ENCODE measurements at regions not wholly inside any gene's neighbourhood (a gene's known extent, or its start where the extent isn't known, plus 50 kb on each side); places are given as distances from the start of the nearest gene placed in this dataset.
"Not testable (repeated sequence)": the region's sequence is repeated elsewhere in the genome, so short reads cannot be mapped to it uniquely, and the experiment has no call there.

DNA sequence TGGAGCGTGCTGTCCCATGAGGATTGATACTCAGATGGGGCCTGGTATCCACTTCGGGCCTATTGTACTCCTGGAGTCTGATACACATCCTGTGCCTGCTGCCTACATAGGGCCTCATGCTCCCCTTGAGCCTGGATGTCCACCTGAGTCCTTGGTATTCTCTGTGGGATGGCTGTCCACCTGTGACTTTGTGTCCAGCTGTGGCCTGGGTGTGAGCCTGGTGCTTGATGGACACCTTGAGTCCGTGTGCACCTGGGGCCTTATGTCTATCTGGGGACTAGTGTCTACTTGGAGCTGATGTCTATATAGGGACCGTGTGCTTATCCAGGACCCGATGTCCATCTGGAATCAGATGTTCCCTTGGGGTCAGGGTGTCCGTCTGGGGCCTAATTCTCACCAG, 75.9 kb upstream of the THOC3 start:
- H3K36me3 ChIP-seq (ENCODE audit: control insufficient read depth in 2 of 3, insufficient read depth in 3 of 3, low read length in 3 of 3); FAIRE-seq; intact Hi-C loops (cut with DNase I); H3K27me3 ChIP-seq (ENCODE audit: control insufficient read depth, insufficient read depth, low read length); H3K4me1 ChIP-seq (ENCODE audit: control insufficient read depth in 2 of 3, insufficient read depth in 2 of 3, low read depth in 1 of 3, low read length in 3 of 3); DNase-seq; H3K9me3 ChIP-seq (ENCODE audit: control insufficient read depth in 2 of 3, insufficient read depth in 1 of 3, low read length in 3 of 3); H3K27ac ChIP-seq (ENCODE audit: low read depth in 2 of 2, low read length in 2 of 2); H3K9ac ChIP-seq (ENCODE audit: low read length in 3 of 3); H3K4me3 ChIP-seq (ENCODE audit: low read length in 3 of 3): not testable (repeated sequence)

DNA sequence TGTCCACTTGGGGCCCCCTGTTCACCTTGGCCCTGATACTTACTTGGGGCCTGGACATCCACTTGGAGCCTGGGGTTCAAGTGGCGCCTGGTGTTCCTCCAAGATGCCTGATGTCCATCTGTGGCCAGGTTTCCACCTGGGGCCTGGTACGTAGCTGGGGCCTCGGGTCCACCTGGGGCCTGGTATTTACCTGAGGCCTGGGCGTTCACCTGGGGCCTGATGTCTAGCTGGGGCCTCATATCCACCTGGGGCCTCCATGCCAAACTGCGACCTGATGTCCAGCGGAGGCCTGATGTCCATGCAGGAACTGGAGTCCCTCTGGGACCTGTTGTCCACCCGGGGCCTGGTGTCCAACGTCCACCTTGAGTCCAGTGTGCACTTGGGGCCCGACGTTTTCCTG, 76.3 kb upstream of the THOC3 start:
- H3K36me3 ChIP-seq (ENCODE audit: control insufficient read depth in 2 of 3, insufficient read depth in 3 of 3, low read length in 3 of 3); intact Hi-C loops (cut with DNase I); H3K9me3 ChIP-seq (ENCODE audit: control insufficient read depth in 2 of 3, insufficient read depth in 1 of 3, low read length in 3 of 3); H3K27ac ChIP-seq (ENCODE audit: low read depth in 2 of 2, low read length in 2 of 2); H3K9ac ChIP-seq (ENCODE audit: low read length in 3 of 3); FAIRE-seq; DNase-seq; H3K4me1 ChIP-seq (ENCODE audit: control insufficient read depth in 2 of 3, insufficient read depth in 2 of 3, low read depth in 1 of 3, low read length in 3 of 3); H3K4me3 ChIP-seq (ENCODE audit: low read length in 3 of 3); H3K27me3 ChIP-seq (ENCODE audit: control insufficient read depth, insufficient read depth, low read length): not testable (repeated sequence)

DNA sequence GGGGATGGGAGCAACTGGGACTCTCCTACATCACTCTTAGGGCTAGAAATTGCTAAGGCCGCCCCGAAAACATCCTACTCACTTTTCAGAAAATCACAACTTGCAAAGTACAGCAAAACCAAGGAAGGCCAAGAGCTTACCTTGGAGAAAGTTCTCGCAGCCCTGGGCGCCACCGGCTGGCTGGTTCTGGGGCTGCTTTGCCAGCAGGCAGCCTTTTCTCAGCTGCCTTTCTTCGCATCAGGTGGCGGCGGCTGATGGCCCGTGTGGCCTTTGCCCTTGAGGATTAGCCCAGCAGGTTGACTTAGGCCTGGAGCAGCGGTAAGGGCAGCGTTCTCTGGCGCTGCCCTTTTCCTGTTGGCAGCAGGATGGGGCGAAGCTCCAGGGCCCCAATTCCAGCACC, 77.3 kb upstream of the THOC3 start:
- H3K27me3 ChIP-seq (ENCODE audit: control insufficient read depth, insufficient read depth, low read length); H3K4me1 ChIP-seq (ENCODE audit: control insufficient read depth in 2 of 3, insufficient read depth in 2 of 3, low read depth in 1 of 3, low read length in 3 of 3); intact Hi-C loops (cut with DNase I); FAIRE-seq; H3K9ac ChIP-seq (ENCODE audit: low read length in 3 of 3); H3K4me3 ChIP-seq (ENCODE audit: low read length in 3 of 3); DNase-seq; H3K36me3 ChIP-seq (ENCODE audit: control insufficient read depth in 2 of 3, insufficient read depth in 3 of 3, low read length in 3 of 3); H3K27ac ChIP-seq (ENCODE audit: low read depth in 2 of 2, low read length in 2 of 2); H3K9me3 ChIP-seq (ENCODE audit: control insufficient read depth in 2 of 3, insufficient read depth in 1 of 3, low read length in 3 of 3): not testable (repeated sequence)

DNA sequence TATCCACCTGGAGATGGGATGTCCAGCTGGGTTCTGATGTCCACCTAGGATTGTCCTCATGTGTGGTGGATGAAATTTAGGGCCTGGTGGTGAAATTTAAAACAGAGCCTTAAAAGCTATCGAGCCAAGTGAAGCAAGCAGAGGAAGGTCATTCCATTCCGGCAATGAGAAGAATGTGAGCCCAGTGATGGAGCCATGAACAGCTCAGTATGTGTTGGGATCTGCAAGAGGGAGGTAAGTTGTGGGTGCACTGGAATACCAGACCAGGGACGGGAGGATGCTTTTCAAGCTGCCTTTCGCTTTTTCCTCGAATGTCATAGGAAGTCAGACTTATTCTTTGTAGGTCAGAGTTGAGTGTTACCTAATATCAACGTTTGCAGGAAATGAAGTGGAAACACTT, 80.6 kb upstream of the THOC3 start:
- H3K4me1 ChIP-seq (ENCODE audit: control insufficient read depth in 2 of 3, insufficient read depth in 2 of 3, low read depth in 1 of 3, low read length in 3 of 3); H3K4me3 ChIP-seq (ENCODE audit: low read length in 3 of 3); H3K27me3 ChIP-seq (ENCODE audit: control insufficient read depth, insufficient read depth, low read length); H3K27ac ChIP-seq (ENCODE audit: low read depth in 2 of 2, low read length in 2 of 2); FAIRE-seq; H3K9ac ChIP-seq (ENCODE audit: low read length in 3 of 3); intact Hi-C loops (cut with DNase I); H3K36me3 ChIP-seq (ENCODE audit: control insufficient read depth in 2 of 3, insufficient read depth in 3 of 3, low read length in 3 of 3); H3K9me3 ChIP-seq (ENCODE audit: control insufficient read depth in 2 of 3, insufficient read depth in 1 of 3, low read length in 3 of 3): not testable (repeated sequence)
- DNase-seq: peak in 1 of 5 donors; percentile 3

DNA sequence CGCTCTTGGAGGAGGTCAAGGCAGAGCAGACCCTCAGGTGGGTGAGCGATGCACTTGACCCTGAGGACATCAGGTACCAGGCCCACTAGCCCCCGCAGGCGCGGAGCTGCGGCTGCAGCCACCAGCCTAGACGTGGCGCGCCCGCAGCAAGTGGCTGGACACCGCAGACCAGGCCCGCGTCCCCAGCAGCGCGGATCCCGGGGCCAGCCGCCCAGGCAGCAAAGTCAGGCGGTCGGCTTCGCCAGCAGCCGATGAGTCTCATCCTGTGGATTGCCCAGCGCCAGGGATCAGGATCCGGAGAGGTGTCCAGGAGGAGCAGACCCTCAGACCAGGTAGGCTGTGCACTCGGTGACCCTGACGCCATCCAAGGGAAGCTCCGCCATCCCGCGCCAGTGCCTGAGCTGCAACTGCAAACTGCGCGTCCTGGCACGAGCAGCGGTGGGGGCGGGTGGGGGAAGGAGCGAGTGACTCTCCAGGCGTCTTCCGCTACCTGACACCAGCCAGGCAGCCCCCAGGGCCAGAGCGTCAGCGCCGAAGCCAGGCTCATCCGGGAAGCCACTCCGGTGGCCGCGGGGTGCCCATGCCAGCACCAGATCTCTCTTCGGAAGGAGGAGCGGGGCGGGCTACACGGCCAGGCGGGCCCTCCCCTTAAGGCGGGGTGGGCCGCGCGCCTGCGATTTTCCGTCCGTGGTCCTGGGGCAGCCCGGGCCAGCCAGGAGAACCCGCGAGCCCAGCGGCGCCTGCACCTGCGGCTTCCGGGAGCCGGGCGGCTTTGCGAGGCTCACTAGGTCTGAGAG, 92.6 kb upstream of the THOC3 start:
- H3K4me3 ChIP-seq (ENCODE audit: low read length in 3 of 3); FAIRE-seq; H3K27me3 ChIP-seq (ENCODE audit: control insufficient read depth, insufficient read depth, low read length); intact Hi-C loops (cut with DNase I); H3K9ac ChIP-seq (ENCODE audit: low read length in 3 of 3); H3K9me3 ChIP-seq (ENCODE audit: control insufficient read depth in 2 of 3, insufficient read depth in 1 of 3, low read length in 3 of 3); DNase-seq; H3K4me1 ChIP-seq (ENCODE audit: control insufficient read depth in 2 of 3, insufficient read depth in 2 of 3, low read depth in 1 of 3, low read length in 3 of 3); H3K36me3 ChIP-seq (ENCODE audit: control insufficient read depth in 2 of 3, insufficient read depth in 3 of 3, low read length in 3 of 3); H3K27ac ChIP-seq (ENCODE audit: low read depth in 2 of 2, low read length in 2 of 2): not testable (repeated sequence)

DNA sequence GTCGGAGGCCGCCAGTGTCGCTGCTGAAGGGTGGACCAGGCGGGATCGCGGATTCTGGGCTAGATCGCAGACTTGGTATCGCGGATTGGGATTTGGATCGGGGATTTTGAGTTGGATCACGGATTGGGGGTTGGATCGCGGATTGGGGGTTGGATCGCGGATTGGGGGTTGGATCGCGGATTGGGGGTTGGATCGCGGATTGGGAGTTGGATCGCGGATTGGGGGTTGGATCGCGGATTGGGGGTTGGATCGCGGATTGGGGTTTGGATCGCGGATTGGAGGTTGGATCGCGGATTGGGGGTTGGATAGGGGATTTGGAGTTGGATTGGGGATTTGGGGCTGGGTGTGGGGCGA, 93.1 kb upstream of the THOC3 start:
- DNase-seq; H3K36me3 ChIP-seq (ENCODE audit: control insufficient read depth in 2 of 3, insufficient read depth in 3 of 3, low read length in 3 of 3); H3K9me3 ChIP-seq (ENCODE audit: control insufficient read depth in 2 of 3, insufficient read depth in 1 of 3, low read length in 3 of 3); H3K4me1 ChIP-seq (ENCODE audit: control insufficient read depth in 2 of 3, insufficient read depth in 2 of 3, low read depth in 1 of 3, low read length in 3 of 3); H3K27me3 ChIP-seq (ENCODE audit: control insufficient read depth, insufficient read depth, low read length); H3K4me3 ChIP-seq (ENCODE audit: low read length in 3 of 3); intact Hi-C loops (cut with DNase I); FAIRE-seq; H3K9ac ChIP-seq (ENCODE audit: low read length in 3 of 3); H3K27ac ChIP-seq (ENCODE audit: low read depth in 2 of 2, low read length in 2 of 2): not testable (repeated sequence)

DNA sequence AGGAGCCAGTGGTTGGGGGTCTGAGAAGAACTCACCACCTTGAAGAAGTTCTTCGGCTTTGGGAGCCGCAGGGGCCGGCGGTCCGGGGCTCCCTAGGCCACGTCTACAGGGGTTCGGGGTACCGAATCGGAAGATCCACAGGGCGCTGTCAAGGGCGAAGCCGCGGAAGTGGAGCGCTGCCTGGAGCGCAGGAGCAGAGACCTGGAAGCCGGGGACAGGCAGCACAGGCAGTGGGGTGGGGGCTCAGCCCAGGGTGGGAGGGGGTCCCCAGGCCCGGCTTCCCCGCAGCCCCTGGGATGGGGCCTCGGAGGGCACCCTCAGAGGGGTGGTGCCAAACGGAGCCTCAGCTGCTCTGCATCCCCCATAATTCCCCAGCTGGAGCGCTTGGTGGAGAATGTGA, 93.5 kb upstream of the THOC3 start:
- H3K9me3 ChIP-seq (ENCODE audit: control insufficient read depth in 2 of 3, insufficient read depth in 1 of 3, low read length in 3 of 3); H3K4me3 ChIP-seq (ENCODE audit: low read length in 3 of 3); H3K27me3 ChIP-seq (ENCODE audit: control insufficient read depth, insufficient read depth, low read length); H3K36me3 ChIP-seq (ENCODE audit: control insufficient read depth in 2 of 3, insufficient read depth in 3 of 3, low read length in 3 of 3); H3K4me1 ChIP-seq (ENCODE audit: control insufficient read depth in 2 of 3, insufficient read depth in 2 of 3, low read depth in 1 of 3, low read length in 3 of 3); DNase-seq; FAIRE-seq; intact Hi-C loops (cut with DNase I); H3K27ac ChIP-seq (ENCODE audit: low read depth in 2 of 2, low read length in 2 of 2); H3K9ac ChIP-seq (ENCODE audit: low read length in 3 of 3): not testable (repeated sequence)

DNA sequence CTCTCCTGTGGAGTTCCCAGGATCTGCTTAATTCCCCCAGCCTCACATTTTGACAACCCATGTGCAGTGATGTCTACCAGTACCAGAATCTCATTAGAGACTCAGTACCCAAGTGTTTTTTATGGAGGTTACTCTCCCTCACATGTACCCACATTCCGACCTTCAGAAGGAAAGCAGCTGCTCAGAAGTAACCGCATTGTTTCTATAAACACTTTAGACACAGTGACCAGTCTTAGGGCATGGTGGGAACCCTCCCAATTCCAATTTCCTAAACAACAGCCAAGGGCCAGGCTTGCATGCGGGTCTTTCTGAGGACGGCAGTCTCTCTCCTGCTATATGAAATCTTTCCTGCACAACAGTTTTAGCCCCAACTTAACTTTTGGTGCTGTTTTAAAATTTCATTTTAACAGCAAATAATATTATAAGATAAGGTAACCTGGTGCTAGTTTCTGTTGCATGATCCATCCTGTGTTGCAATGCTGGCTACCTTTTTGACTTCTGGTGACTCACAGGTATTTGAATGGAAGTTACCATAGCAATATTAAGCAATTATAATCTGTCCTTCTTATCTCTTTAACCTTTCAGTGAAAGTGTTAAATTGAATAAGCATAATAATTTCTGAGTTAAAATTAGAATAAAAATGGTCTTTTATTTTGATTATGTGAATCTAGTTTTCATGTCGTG, 98.3 kb upstream of the THOC3 start:
- H3K4me3 ChIP-seq (ENCODE audit: low read length in 3 of 3); H3K4me1 ChIP-seq (ENCODE audit: control insufficient read depth in 2 of 3, insufficient read depth in 2 of 3, low read depth in 1 of 3, low read length in 3 of 3); FAIRE-seq; H3K27ac ChIP-seq (ENCODE audit: low read depth in 2 of 2, low read length in 2 of 2); H3K36me3 ChIP-seq (ENCODE audit: control insufficient read depth in 2 of 3, insufficient read depth in 3 of 3, low read length in 3 of 3); DNase-seq; H3K9me3 ChIP-seq (ENCODE audit: control insufficient read depth in 2 of 3, insufficient read depth in 1 of 3, low read length in 3 of 3); H3K9ac ChIP-seq (ENCODE audit: low read length in 3 of 3); intact Hi-C loops (cut with DNase I); H3K27me3 ChIP-seq (ENCODE audit: control insufficient read depth, insufficient read depth, low read length): not testable (repeated sequence)
